NCI-H526 (cell line): ENCODE measurements at regions not wholly inside any gene's neighbourhood (a gene's known extent, or its start where the extent isn't known, plus 50 kb on each side); places are given as distances from the start of the nearest gene placed in this dataset.

Source experiments
- DNase-seq, 2 experiments: peaks; one replicate each; lab custom pipeline; 2025; lab: John Stamatoyannopoulos, UW

DNA sequence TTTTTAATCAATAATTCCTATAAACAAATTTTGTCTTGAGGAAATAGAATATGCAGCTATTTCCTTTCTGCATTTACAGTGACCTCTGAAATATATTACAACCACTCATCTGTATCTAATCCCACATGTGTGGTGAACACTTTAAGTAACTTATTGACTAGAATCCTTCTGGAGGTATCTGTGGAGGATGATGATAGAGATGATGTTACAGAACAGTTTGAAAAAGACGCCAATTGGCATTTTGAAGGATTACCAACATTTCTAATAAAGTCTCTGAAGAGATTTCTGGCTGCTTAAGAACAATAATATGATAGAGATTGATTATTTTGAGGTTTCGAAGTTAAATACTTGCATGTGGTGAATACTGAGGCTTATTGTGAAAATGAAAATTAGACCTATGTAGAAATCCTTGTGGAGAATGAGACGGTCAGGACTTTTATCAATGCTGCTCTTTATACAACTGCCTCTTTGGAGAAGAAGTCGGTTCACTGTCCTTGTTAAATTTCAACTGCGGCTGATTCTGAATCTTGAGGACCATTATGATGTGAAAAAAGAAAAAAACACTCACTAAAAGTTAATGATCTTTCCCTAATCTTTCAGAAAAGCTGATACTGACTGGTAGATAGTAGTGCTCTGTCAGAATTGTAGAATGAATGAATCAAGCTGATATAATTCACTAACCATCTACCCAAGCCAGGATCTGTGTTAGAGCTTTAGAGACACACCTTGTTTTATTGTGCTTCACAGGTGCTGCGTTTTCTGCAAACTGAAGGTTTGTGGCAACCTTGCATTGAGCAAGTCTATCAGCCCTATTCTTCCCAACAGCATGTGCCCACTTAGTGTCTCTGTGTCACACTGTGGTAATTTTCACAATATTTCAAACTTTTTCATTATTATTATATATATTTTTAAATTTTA, 204.7 kb downstream of the SPRY1 start:
- peak in 1 of 2 experiments; percentile 44 for DNase-seq

- no peak for DNase-seq
Observed at GRCh38 chr4:123602007-123602406, 205.4 kb downstream of the SPRY1 start.

- no peak for DNase-seq
Observed at GRCh38 chr4:123603165-123603564, 206.6 kb downstream of the SPRY1 start.

GRCh38 chr4:123605797-123606196, 209.2 kb downstream of the SPRY1 start:
- peak in 1 of 2 experiments; percentile 40 for DNase-seq

DNA sequence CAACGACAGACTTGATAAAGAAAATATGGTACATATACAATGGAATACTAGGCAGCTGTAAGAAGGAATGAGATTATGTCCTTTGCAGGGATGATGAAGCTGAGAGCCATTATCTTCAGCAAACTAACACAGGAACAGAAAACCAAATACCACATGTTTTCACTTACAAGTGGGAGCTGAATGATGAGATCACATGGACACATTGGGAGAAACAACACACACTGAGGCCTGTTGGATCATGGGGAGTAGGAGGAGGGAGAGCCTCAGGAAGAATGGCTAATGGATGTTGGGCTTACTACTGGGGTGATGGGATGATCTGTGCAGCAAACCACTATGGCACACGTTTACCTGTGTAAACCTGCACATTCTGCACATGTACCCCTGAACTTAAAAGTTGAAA, 209.7 kb downstream of the SPRY1 start:
- DNase-seq = no peak

DNA sequence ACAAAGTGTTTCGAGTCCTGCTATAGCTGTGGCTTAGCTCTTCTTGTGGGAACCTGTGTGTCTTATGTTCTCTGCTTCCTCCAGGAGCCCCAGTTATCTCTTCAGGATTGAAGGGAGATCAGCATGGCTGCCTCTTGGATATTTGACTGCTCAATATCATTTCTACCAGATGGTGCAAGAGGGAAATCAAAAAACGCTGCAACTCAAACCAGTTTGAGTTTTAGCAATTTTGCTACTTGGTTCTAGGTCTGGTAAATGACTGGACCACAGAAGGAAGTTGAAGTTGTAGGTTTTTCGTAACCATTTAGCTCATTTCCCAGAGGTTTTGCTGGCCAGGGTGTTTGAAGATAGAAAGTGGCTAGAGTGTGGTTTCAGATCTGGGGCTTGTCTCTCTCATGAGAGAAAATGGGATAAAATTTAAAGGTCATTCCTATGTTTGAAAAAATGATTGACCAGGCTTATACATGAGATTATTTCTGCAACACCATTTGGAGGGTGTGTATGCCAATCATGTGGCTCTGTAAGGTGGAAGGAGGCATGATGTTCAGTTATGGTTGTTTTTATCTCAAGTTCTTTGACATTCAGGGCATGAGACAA, 210.4 kb downstream of the SPRY1 start:
- no peak for DNase-seq

- no peak for DNase-seq
Observed at GRCh38 chr4:123609829-123610228, 213.2 kb downstream of the SPRY1 start.

DNA sequence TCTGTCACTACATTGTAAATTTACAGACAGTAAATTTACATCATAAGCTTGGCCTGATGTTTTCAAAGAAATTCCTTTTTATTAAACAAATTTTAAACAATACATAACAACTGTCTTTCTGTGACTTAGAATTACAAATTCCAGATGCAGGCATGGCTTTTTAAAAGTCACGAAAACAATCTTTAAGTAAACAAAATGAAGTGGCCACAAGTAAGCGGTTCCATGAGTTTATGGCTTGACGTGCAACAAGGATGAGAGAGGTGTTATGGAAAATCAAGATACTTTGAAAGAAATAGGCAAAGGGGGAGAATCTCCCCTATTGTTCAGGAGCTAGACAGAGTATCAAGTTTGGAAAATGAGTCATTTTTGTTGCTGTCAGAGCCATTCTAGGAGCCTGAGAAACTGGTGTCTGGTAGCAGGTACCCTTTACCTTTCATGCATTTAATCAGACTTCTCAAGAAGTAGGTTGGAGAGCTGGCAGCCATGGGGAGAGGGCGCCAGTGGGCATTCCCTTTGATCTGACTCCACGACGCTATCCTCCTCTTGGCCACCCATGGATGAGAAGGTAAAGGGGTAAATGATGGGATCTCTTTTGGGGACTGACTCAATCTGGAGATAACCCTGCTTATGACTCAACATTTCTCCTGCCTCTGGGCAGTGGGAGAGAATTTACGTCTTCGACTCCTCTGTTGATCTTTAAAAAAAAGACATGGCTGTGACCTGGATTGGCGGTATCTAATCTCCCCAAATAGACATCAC, 217.2 kb downstream of the SPRY1 start:
- DNase-seq = no peak

GRCh38 chr4:123615901-123616300, 219.3 kb downstream of the SPRY1 start:
- no peak for DNase-seq

DNA sequence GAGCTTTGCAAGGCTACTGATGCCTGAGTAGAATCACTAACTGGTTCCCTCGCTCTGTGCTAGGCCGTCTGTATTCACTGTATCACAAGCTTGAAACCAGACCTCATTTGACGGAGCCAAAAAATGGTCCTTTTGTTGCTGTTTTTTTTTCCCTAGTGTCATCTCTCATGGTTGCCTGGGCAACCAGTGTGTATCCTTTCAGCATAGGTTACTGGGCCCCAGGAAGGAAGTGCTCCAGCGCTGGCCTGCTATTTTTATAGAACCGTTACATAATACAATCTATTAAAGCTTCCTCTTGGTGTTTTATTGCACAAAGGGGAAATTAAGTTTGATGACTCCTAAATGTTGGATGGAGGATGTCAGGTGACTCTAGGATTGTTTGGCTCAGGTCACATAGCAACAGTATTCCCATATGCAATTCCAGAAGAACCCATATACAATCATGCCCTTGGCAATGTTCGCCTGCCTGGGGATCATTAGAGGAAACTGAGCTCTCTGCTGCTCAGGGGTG, 220.4 kb downstream of the SPRY1 start:
- DNase-seq = no peak

- no peak for DNase-seq
Observed at GRCh38 chr4:123617791-123618190, 221.2 kb downstream of the SPRY1 start.

- DNase-seq = no peak
Observed at GRCh38 chr4:123618606-123619005, 222.0 kb downstream of the SPRY1 start.

GRCh38 chr4:123619326-123619725, 222.7 kb downstream of the SPRY1 start:
- DNase-seq = no peak

- DNase-seq = no peak
Observed at GRCh38 chr4:123619895-123620294, 223.3 kb downstream of the SPRY1 start.

- DNase-seq = no peak
Observed at GRCh38 chr4:123621072-123621705, 224.6 kb downstream of the SPRY1 start.

DNA sequence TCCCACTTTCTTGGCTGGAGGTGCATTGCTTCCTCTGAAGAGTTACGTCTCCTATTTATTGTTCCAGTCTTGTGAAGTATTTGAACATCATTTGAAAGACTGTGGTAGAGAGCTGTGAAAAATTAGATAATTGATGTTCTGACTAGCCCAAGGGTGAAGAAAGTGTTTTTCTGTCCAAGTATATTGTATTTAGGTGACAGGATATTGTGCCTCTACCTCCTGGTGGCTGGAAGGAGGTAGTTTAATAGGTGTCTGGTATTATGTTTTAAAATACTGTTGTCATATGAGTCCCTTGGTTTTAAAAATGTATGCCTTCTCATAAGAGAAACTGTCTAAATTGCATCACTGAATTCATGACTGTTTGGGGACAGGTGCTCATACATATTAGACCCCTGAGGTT, 226.0 kb downstream of the SPRY1 start:
- DNase-seq = no peak

GRCh38 chr4:123623611-123624010, 227.0 kb downstream of the SPRY1 start:
- DNase-seq = no peak

DNA sequence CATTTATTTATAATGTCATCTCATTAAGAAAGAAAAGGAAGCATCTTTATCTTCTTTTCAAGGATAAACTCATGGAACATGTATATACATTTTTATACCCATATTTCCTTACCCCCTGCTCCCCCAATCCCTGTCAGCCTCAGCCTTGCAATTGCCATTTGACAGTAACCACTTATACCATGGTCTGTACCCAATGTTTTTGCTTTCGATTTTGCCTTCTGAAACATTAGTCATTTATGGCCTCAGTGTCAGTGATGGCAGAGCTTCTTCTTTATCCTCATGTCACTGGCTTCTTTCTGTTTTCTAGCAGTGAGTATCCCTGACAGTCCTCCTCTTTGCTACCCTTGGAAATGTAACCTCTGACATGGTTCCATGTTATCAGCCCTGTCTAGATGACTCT, 228.4 kb downstream of the SPRY1 start:
- no peak for DNase-seq

- no peak for DNase-seq
Observed at GRCh38 chr4:123628288-123628687, 231.7 kb downstream of the SPRY1 start.

DNA sequence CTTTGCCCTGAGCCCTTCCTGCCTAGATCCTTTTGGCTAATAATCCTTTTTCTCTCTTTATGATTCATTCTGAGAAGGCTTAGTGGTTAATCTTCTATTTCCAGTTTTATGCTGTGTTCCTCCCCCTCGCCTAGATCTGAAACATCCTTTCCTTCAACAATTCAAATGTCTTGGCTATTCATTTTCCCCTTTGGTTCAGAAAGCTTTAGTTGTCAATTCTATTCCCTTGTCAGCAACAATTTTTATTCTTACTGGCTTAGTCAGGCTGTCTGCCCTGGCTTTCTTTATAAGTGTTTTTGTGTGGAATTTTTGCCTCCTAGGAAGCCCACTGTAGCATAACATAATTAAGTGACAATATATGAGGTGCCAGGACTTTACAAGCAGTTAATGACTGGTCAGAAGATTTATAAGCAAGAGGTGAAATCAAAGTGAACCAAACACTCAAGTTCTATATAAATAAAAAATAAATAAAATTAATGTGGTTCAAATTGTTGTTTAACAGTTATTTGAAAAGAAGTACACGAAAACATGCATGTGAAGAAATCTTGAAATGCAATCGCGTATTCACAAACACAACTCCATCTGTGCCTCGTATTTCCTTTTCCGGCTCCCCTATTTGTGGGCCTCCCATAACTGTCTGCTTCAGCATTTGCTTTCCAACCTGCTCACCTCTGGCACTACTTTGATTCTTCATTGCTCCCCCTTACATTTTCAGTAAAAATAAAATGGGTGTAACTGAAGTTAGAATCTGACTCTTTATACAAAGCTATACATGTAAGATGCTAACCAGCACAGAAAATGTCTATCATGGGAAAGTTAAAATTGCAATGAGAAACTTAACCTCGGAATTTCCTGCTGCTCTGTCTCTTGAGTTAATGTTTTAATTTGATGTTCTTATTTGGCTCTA, 235.4 kb downstream of the SPRY1 start:
- no peak for DNase-seq

DNA sequence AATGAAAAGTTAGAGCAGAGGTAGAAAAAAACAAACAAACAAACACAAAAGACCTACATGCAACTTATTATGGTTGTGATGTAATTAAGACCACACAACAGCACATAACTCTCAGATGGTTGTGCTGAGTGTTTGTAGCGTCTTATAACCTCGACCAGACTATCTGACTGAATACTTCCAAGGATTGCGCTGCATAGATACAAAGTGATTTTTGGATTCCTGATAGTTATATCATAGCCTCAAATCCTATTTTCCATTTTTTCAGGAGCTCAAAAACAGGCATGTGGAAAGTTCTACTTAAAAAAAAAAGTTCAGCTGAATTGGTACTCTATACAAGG, 236.1 kb downstream of the SPRY1 start:
- no peak for DNase-seq
